B cell (primary cell): ENCODE measurements at regions not wholly inside any gene's neighbourhood (a gene's known extent, or its start where the extent isn't known, plus 50 kb on each side); places are given as distances from the start of the nearest gene placed in this dataset.

ENCODE experiments used
- ATAC-seq: fragments of 200-7000 bp; cut with Tn5 transposase; one replicate; pipeline ENCODE4 v1.10.0; 2021; ENCODE audit warnings: low read depth, mild to moderate bottlenecking, moderate number of reproducible peaks, moderate library complexity
- CTCF ChIA-PET: fragments of 350-600 bp; sonication (Branson Sonifier 250); formaldehyde crosslinking; loops from one replicate; lab custom pipeline; 2021; ENCODE audit warnings: antibody characterized with exemption, inconsistent platforms; lab: Charles Lee
- POLR2A ChIA-PET: fragments of 350-600 bp; sonication (Branson Sonifier 250); formaldehyde crosslinking; loops from one replicate; lab custom pipeline; 2021; ENCODE audit warnings: antibody characterized with exemption; lab: Charles Lee
- DNase-seq: peaks from one replicate; pipeline ENCODE4 v3.0.0; 2013
- H2AFZ ChIP-seq: 2 replicates; pipeline ENCODE4 v1.6.1; 2012; ENCODE audit warnings: mild to moderate bottlenecking, low read depth, low read length; ENCODE audit not compliant: insufficient read depth, poor library complexity, severe bottlenecking
- H3K27ac ChIP-seq, 2 donors: 1 replicate in 1 of 2; 2 replicates in 1 of 2; pipeline ENCODE4 v1.5.1; 2012 to 2013; ENCODE audit warnings: low read length in 2 of 2, mild to moderate bottlenecking in 2 of 2, moderate library complexity in 1 of 2
- H3K27me3 ChIP-seq, 4 experiments: fragments of 200-600 bp in 1 of 4; sonication (generic) in 1 of 4; replicated peaks in 1 of 4; 1 replicate in 2 of 4; 2 replicates in 2 of 4; pipeline versions ENCODE4 v1.6.1 to v1.7.0; 2013 to 2016; ENCODE audit warnings: low read length in 3 of 4, mild to moderate bottlenecking in 2 of 4, mixed read lengths in 1 of 4, moderate library complexity in 1 of 4; ENCODE audit not compliant: insufficient read depth in 4 of 4, control insufficient read depth in 3 of 4; ENCODE audit errors: control extremely low read depth in 1 of 4
- H3K36me3 ChIP-seq, 2 experiments: replicated peaks in 1 of 2; 1 replicate in 1 of 2; 2 replicates in 1 of 2; pipeline versions ENCODE4 v1.6.1 to v1.7.1; 2013; ENCODE audit warnings: low read length in 1 of 2; ENCODE audit not compliant: insufficient read depth in 2 of 2, control insufficient read depth in 1 of 2; ENCODE audit errors: control extremely low read depth in 1 of 2, extremely low read depth in 1 of 2
- H3K4me1 ChIP-seq, 2 donors: fragments of 200-600 bp in 1 of 2; sonication (generic) in 1 of 2; 1 replicate in 1 of 2; 2 replicates in 1 of 2; pipeline versions ENCODE4 v1.5.1 to v1.6.1; 2013 to 2017; ENCODE audit warnings: low read length in 2 of 2; ENCODE audit not compliant: control insufficient read depth in 2 of 2, insufficient read depth in 2 of 2
- H3K4me2 ChIP-seq: replicated peaks from 2 replicates; pipeline ENCODE3; 2012; ENCODE audit warnings: mild to moderate bottlenecking, low read depth, low read length; ENCODE audit not compliant: poor library complexity, severe bottlenecking
- H3K4me3 ChIP-seq, 5 experiments: fragments of 200-600 bp in 1 of 5; sonication (generic) in 1 of 5; 1 replicate in 3 of 5; 2 replicates in 2 of 5; pipeline versions ENCODE4 v1.5.1 to v1.7.0; 2011 to 2016; ENCODE audit warnings: low read length in 4 of 5, mild to moderate bottlenecking in 4 of 5, low read depth in 2 of 5, control low read depth in 1 of 5, moderate library complexity in 1 of 5; ENCODE audit not compliant: insufficient read depth in 1 of 5; ENCODE audit errors: control extremely low read depth in 1 of 5, extremely low read depth in 1 of 5
- H3K79me2 ChIP-seq: fragments of 200-600 bp; sonication (generic); one replicate; pipeline ENCODE4 v1.6.0; 2016; ENCODE audit warnings: low read length; ENCODE audit not compliant: control insufficient read depth, insufficient read depth
- H3K9ac ChIP-seq: fragments of 200-600 bp; sonication (generic); 2 replicates; pipeline ENCODE4 v1.6.1; 2017; ENCODE audit warnings: mild to moderate bottlenecking, low read length, moderate library complexity
- H3K9me3 ChIP-seq, 3 donors: one replicate each; pipeline versions ENCODE4 v1.6.1 to v1.7.1; 2013; ENCODE audit warnings: low read length in 2 of 3; ENCODE audit not compliant: control insufficient read depth in 2 of 3, insufficient read depth in 1 of 3; ENCODE audit errors: control extremely low read depth in 1 of 3
- H4K20me1 ChIP-seq: 2 replicates; pipeline ENCODE4 v1.6.0; 2012; ENCODE audit warnings: mild to moderate bottlenecking, low read length; ENCODE audit not compliant: insufficient read depth, control insufficient read depth, poor library complexity, severe bottlenecking
- H3K27ac Mint-ChIP-seq: one replicate; pipeline ENCODE4 v1.8.0; 2021; ENCODE audit warnings: mixed read lengths
- H3K27me3 Mint-ChIP-seq: one replicate; pipeline ENCODE4 v1.8.0; 2021; ENCODE audit warnings: mixed read lengths
- H3K4me1 Mint-ChIP-seq: one replicate; pipeline ENCODE4 v1.8.0; 2021; ENCODE audit warnings: mixed read lengths
- H3K4me3 Mint-ChIP-seq: one replicate; pipeline ENCODE4 v1.8.0; 2021; ENCODE audit warnings: mixed read lengths
- H3K9me3 Mint-ChIP-seq: one replicate; pipeline ENCODE4 v1.8.0; 2022; ENCODE audit warnings: mixed read lengths; ENCODE audit not compliant: insufficient read depth
- EZH2 ChIP-seq: IDR thresholded peaks from 2 replicates; pipeline ENCODE4 v1.6.1; 2012; ENCODE audit warnings: borderline replicate concordance, low read depth, mild to moderate bottlenecking, moderate library complexity, low read length; ENCODE audit not compliant: insufficient read depth, poor library complexity, severe bottlenecking
- WGBS: methylation state at CpG from one replicate; pipeline ENCODE4 v1.1.5; 2013; ENCODE audit warnings: missing lambda C conversion rate; ENCODE audit not compliant: insufficient coverage; 5-methylcytosine and 5-hydroxymethylcytosine counted together
- intact Hi-C: fragments of 100-400 bp; cut with micrococcal nuclease; formaldehyde crosslinking; loops from one replicate; pipeline ENCODE4 v1.10.0; 2022
- TF ChIP-seq, protein P1 (sequence below): fragments of 200-600 bp; IDR thresholded peaks from one replicate; pipeline ENCODE4 v1.8.0; 2022; ENCODE audit warnings: antibody characterized with exemption, mild to moderate bottlenecking

DNA sequence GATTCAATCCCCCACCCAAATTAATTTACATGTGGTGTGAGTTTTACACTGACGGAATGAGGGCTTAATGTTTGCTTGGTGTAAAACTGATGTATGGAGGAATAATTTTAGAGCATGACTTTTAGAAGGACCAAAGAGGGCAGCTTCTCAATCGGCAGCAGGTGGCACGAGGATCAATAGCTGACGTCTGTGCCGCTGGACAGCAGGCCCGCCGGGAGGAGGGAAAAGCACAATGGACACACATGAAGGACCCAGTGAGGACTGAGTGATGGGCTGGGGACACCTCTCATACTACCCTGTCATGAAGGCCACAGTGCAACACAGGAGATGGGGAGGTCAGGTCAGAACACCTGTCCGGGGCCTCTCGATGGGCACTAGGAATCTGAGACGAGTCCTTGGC, 61.4 kb upstream of the NSMCE3 start:
- 94% methylated on average over 10 of the region's 10 CpGs for WGBS
- TF ChIP-seq, protein P1, sequence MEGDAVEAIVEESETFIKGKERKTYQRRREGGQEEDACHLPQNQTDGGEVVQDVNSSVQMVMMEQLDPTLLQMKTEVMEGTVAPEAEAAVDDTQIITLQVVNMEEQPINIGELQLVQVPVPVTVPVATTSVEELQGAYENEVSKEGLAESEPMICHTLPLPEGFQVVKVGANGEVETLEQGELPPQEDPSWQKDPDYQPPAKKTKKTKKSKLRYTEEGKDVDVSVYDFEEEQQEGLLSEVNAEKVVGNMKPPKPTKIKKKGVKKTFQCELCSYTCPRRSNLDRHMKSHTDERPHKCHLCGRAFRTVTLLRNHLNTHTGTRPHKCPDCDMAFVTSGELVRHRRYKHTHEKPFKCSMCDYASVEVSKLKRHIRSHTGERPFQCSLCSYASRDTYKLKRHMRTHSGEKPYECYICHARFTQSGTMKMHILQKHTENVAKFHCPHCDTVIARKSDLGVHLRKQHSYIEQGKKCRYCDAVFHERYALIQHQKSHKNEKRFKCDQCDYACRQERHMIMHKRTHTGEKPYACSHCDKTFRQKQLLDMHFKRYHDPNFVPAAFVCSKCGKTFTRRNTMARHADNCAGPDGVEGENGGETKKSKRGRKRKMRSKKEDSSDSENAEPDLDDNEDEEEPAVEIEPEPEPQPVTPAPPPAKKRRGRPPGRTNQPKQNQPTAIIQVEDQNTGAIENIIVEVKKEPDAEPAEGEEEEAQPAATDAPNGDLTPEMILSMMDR: no peak
- TF ChIP-seq EZH2: no peak
- H3K79me2 ChIP-seq: no peaks in the 10 kb centered on the region
- H3K27me3 ChIP-seq: no peaks in the 10 kb centered on the region
- CTCF ChIA-PET: no interaction called here
- peaks cover 12 to 22% of the 10 kb centered on the region in 2 donors for H3K4me1 ChIP-seq
- H3K4me3 ChIP-seq: no peak overlapping the region
- H3K27ac ChIP-seq: no peak overlapping the region
- no peak overlapping the region for H3K4me2 ChIP-seq
- H3K36me3 ChIP-seq: no peaks in the 10 kb centered on the region
- no peaks in the 10 kb centered on the region for H4K20me1 ChIP-seq
- Mint-ChIP-seq H3K27ac (no peak overlapping the region), H3K9me3 (peaks cover 11% of the 10 kb centered on the region), H3K4me1 (peaks cover 33% of the 10 kb centered on the region), H3K4me3 (no peak overlapping the region), H3K27me3 (no peaks in the 10 kb centered on the region)
- POLR2A ChIA-PET: no interaction called here
- peaks cover 3 to 33% (median 15%) of the 10 kb centered on the region in 3 donors for H3K9me3 ChIP-seq
- no peak overlapping the region for H3K9ac ChIP-seq
- ATAC-seq (no peak), DNase-seq (no peak)
- intact Hi-C loops: no loop called here
- H2AFZ ChIP-seq: no peak overlapping the region

DNA sequence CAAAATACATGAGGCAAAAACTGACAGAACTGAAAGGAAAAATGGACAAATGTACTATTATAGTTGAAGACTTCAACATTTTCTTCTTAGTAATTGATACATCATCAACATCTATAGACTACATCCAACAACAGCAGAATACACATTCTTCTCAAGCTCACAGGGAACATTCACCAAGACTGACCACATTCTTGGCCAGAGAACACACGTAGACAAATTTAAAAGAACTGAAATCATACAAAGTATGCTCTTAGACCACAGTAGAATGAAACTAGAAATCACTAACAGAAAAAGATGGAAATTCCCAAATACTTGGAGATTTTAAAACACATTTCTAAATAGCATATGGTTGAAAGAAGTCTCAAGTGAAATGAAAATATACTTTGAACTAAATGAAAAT, 55.1 kb upstream of the NSMCE3 start:
- Mint-ChIP-seq H3K27me3 (no peaks in the 10 kb centered on the region), H3K27ac (no peak overlapping the region), H3K4me3 (no peak overlapping the region), H3K9me3 (peaks cover 20% of the 10 kb centered on the region), H3K4me1 (peaks cover 20% of the 10 kb centered on the region)
- ChIA-PET POLR2A (no interaction called here), CTCF (no interaction called here)
- WGBS: no CpG with 5 or more reads among the region's 1 CpG
- no peak overlapping the region for H3K4me2 ChIP-seq
- H3K79me2 ChIP-seq: no peaks in the 10 kb centered on the region
- DNase-seq (no peak), ATAC-seq (no peak)
- peaks cover 10 to 14% of the 10 kb centered on the region in 2 donors for H3K4me1 ChIP-seq
- H3K36me3 ChIP-seq: no peaks in the 10 kb centered on the region
- TF ChIP-seq EZH2: no peak
- TF ChIP-seq, protein P1: no peak
- no peak overlapping the region for H3K9ac ChIP-seq
- no peaks in the 10 kb centered on the region for H3K27me3 ChIP-seq
- no peak overlapping the region for H3K27ac ChIP-seq
- no peak overlapping the region for H3K4me3 ChIP-seq
- H3K9me3 ChIP-seq: peaks cover 5 to 21% (median 20%) of the 10 kb centered on the region in 3 donors
- no peak overlapping the region for H2AFZ ChIP-seq
- intact Hi-C loops: no loop called here
- no peaks in the 10 kb centered on the region for H4K20me1 ChIP-seq
